ENCODE measurements at regions not wholly inside any gene's neighbourhood (a gene's known extent, or its start where the extent isn't known, plus 50 kb on each side); places are given as distances from the start of the nearest gene placed in this dataset.

GRCh38 chr20:11841972-11842461, 75.7 kb upstream of the BTBD3 start:
- TF ChIP-seq POLR2AphosphoS5 (IDR thresholded peaks at IDR 0.05) = no peak
- TF ChIP-seq EP300 (conservative IDR thresholded peaks at IDR 0.05; ENCODE audit: poor library complexity, severe bottlenecking) = no peak
- no peak for TF ChIP-seq CTCF (IDR thresholded peaks at IDR 0.05; ENCODE audit: poor library complexity, severe bottlenecking)
- TF ChIP-seq REST (IDR thresholded peaks at IDR 0.05; ENCODE audit: borderline replicate concordance) = no peak
- TF ChIP-seq TAF1 (IDR thresholded peaks at IDR 0.05; ENCODE audit: low read depth) = no peak
- no peak for TF ChIP-seq EZH2 (IDR thresholded peaks at IDR 0.05; ENCODE audit: borderline replicate concordance, insufficient read depth, low read length, poor library complexity, severe bottlenecking)

Data from neural cell (in vitro differentiated cells).